Activated T-cell treated with anti-CD3 and anti-CD28 coated beads, Interleukin-2, amount 50 U/mL, for 4 hours (primary cell): ENCODE measurements at regions not wholly inside any gene's neighbourhood (a gene's known extent, or its start where the extent isn't known, plus 50 kb on each side); places are given as distances from the start of the nearest gene placed in this dataset.
"Not testable (repeated sequence)": the region's sequence is repeated elsewhere in the genome, so short reads cannot be mapped to it uniquely, and the experiment has no call there.

ENCODE experiments used
- ATAC-seq, 2 donors: fragments of 200-7000 bp; cut with Tn5 transposase; one replicate each; pipeline ENCODE4 v1.10.0; 2021
- DNase-seq: peaks from one replicate; pipeline ENCODE4 v3.0.0-alpha.2; 2020
- H3K27me3 Mint-ChIP-seq: one replicate; pipeline ENCODE4 v1.8.0; 2021; ENCODE audit warnings: low read depth, mixed read lengths
- H3K36me3 Mint-ChIP-seq: one replicate; pipeline ENCODE4 v1.8.0; 2022; ENCODE audit warnings: mixed read lengths; ENCODE audit not compliant: insufficient read depth
- H3K4me1 Mint-ChIP-seq: one replicate; pipeline ENCODE4 v1.8.0; 2021; ENCODE audit warnings: low read depth, mixed read lengths
- H3K4me3 Mint-ChIP-seq: one replicate; pipeline ENCODE4 v1.8.0; 2021; ENCODE audit warnings: mild to moderate bottlenecking, moderate library complexity, mixed read lengths
- H3K9me3 Mint-ChIP-seq: one replicate; pipeline ENCODE4 v1.8.0; 2021; ENCODE audit warnings: mixed read lengths

DNA sequence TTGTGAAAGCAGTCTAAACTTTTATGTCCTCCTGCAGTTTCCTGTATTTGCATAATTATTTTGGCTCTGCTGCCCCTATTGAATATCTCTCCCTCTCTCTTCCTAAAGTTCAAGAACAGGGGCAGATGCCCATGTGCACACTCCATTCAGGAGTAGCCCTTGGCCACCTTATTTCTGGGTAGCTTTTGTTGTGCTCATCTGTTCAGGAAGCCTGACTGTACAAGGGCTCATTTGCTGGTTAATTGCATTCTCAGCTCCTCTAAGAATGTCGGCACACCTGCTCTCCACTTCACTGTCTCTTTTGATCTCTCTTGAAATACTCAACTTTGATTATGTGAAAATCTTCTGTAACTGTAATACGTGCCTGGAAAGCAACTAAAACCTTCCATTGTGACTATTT lies 1378.8 kb upstream of the CDH8 start:
- Mint-ChIP-seq H3K4me3 (no peak overlapping the region), H3K9me3 (peaks cover 20% of the 10 kb centered on the region), H3K4me1 (no peaks in the 10 kb centered on the region), H3K36me3 (no peaks in the 10 kb centered on the region), H3K27me3 (no peaks in the 10 kb centered on the region)
- DNase-seq = no peak
- ATAC-seq = no peak

- ATAC-seq (no peak), DNase-seq (no peak)
- Mint-ChIP-seq H3K4me1 (no peaks in the 10 kb centered on the region), H3K36me3 (no peaks in the 10 kb centered on the region), H3K27me3 (no peaks in the 10 kb centered on the region), H3K9me3 (peaks cover 21% of the 10 kb centered on the region), H3K4me3 (no peak overlapping the region)
Measured at GRCh38 chr16:63410594-63410993, 1374.4 kb upstream of the CDH8 start.

GRCh38 chr16:63403792-63404191 lies 1367.6 kb upstream of the CDH8 start:
- Mint-ChIP-seq H3K9me3 (peaks cover 33% of the 10 kb centered on the region), H3K4me1 (no peaks in the 10 kb centered on the region), H3K4me3 (no peak overlapping the region), H3K27me3 (no peaks in the 10 kb centered on the region), H3K36me3 (no peaks in the 10 kb centered on the region)
- ATAC-seq (no peak), DNase-seq (no peak)

- not testable (repeated sequence) for H3K4me3 Mint-ChIP-seq, H3K27me3 Mint-ChIP-seq, ATAC-seq, H3K36me3 Mint-ChIP-seq, H3K9me3 Mint-ChIP-seq, DNase-seq, H3K4me1 Mint-ChIP-seq
Measured at GRCh38 chr16:63388277-63388676, 1352.0 kb upstream of the CDH8 start.

GRCh38 chr16:63385714-63386432 lies 1349.6 kb upstream of the CDH8 start:
- no peaks in the 10 kb centered on the region for H3K36me3 Mint-ChIP-seq
- H3K9me3 Mint-ChIP-seq = peaks cover 18% of the 10 kb centered on the region
- no peak for ATAC-seq
- H3K4me1 Mint-ChIP-seq = no peaks in the 10 kb centered on the region
- no peak overlapping the region for H3K4me3 Mint-ChIP-seq
- no peaks in the 10 kb centered on the region for H3K27me3 Mint-ChIP-seq
- DNase-seq = no peak

GRCh38 chr16:63373744-63374143 lies 1337.5 kb upstream of the CDH8 start:
- Mint-ChIP-seq H3K27me3 (no peaks in the 10 kb centered on the region), H3K4me3 (no peak overlapping the region), H3K4me1 (no peaks in the 10 kb centered on the region), H3K9me3 (peaks cover 18% of the 10 kb centered on the region), H3K36me3 (no peaks in the 10 kb centered on the region)
- no peak for ATAC-seq
- no peak for DNase-seq

DNA sequence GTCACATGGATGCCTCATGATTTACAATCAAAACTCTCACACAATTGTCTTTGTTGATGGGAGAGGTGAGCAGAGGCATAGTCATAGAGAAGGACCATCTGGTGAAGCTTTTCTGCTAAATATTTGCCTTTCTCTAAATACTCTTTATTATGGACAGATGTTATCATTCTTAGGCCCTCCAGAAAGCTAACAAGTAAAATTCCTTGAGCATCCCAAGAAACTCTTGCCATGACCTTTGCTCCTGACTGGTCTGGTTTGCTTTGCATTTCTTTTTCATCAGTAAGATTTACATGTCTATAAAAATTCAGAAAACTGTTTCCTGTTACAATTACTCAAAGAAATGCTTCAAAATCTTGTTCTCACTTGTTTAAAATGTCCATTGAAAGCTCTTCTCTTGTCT lies 1336.6 kb upstream of the CDH8 start:
- Mint-ChIP-seq H3K36me3 (no peaks in the 10 kb centered on the region), H3K9me3 (peaks cover 19% of the 10 kb centered on the region), H3K4me1 (no peaks in the 10 kb centered on the region), H3K4me3 (no peak overlapping the region), H3K27me3 (no peaks in the 10 kb centered on the region)
- no peak for DNase-seq
- no peak for ATAC-seq

- no peak for ATAC-seq
- Mint-ChIP-seq H3K4me3 (no peak overlapping the region), H3K4me1 (no peaks in the 10 kb centered on the region), H3K27me3 (no peaks in the 10 kb centered on the region), H3K36me3 (no peaks in the 10 kb centered on the region), H3K9me3 (peaks cover 19% of the 10 kb centered on the region)
- DNase-seq = no peak
Measured at GRCh38 chr16:63372283-63372682, 1336.0 kb upstream of the CDH8 start.

DNA sequence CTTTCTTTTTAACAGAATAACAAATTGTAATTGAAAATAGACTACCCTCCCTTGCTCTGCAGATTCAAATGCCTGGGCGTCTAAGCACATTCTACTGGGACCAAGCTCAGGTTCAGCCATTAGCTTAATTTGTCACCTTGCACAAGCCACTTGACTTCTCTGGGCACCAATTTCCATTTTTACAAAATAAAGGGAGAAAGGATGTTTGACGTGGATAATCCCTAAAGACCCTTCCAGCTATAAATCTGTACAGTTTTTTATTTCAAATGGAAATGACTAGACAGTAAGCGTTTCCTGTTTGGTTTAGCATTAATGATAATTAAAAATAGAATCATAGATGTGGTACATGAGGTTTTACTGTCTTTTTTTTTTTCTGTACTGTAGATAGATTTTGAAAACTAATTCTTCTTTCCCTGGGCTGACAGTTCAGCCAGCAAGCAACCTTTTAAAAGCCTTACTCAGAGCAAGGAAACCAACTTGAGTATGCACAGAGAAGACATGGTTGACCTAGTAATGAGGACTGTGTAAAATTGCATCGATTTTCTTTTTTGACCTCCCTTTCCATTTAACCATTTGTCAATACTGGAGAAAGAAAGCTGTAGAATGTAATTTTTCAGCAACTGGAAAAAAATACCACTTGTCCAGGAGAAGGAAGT lies 1329.5 kb upstream of the CDH8 start:
- Mint-ChIP-seq H3K27me3 (no peaks in the 10 kb centered on the region), H3K4me3 (no peak overlapping the region), H3K9me3 (peaks cover 14% of the 10 kb centered on the region), H3K36me3 (no peaks in the 10 kb centered on the region), H3K4me1 (no peaks in the 10 kb centered on the region)
- ATAC-seq (no peak), DNase-seq (no peak)

- DNase-seq (no peak), ATAC-seq (no peak)
- Mint-ChIP-seq H3K9me3 (peaks cover 7% of the 10 kb centered on the region), H3K27me3 (no peaks in the 10 kb centered on the region), H3K36me3 (no peaks in the 10 kb centered on the region), H3K4me3 (no peak overlapping the region), H3K4me1 (no peaks in the 10 kb centered on the region)
Measured at GRCh38 chr16:63363738-63364137, 1327.5 kb upstream of the CDH8 start.

- ATAC-seq (no peak), DNase-seq (no peak)
- no peaks in the 10 kb centered on the region for H3K27me3 Mint-ChIP-seq
- no peak overlapping the region for H3K4me3 Mint-ChIP-seq
- H3K9me3 Mint-ChIP-seq = peaks cover 9% of the 10 kb centered on the region
- no peaks in the 10 kb centered on the region for H3K4me1 Mint-ChIP-seq
- no peaks in the 10 kb centered on the region for H3K36me3 Mint-ChIP-seq
Measured at GRCh38 chr16:63361032-63361624, 1324.9 kb upstream of the CDH8 start.

GRCh38 chr16:63349961-63350360 lies 1313.7 kb upstream of the CDH8 start:
- Mint-ChIP-seq H3K4me3 (no peak overlapping the region), H3K27me3 (no peaks in the 10 kb centered on the region), H3K36me3 (no peaks in the 10 kb centered on the region), H3K4me1 (no peaks in the 10 kb centered on the region), H3K9me3 (peaks cover 11% of the 10 kb centered on the region)
- no peak for ATAC-seq
- DNase-seq = no peak

DNA sequence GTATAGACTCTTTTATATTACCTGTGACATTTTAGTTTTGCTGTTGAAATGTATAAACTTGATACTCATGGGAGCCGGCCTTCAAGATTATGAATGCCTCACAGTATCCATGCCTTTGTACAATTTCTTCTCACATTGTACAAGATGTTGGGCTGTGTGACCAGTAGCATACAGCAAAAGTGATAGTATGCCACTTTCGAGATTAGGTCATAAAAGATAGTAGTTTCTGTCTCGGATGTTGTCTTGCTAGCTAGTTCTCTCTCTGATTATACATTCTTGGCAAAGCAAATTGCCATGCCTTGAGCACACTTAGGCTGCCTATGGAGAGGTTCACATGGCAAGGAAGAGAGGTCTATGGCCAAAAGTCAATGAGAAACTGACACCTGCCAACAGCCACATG lies 1309.8 kb upstream of the CDH8 start:
- ATAC-seq (no peak), DNase-seq (no peak)
- H3K36me3 Mint-ChIP-seq = no peaks in the 10 kb centered on the region
- H3K4me1 Mint-ChIP-seq = no peaks in the 10 kb centered on the region
- H3K9me3 Mint-ChIP-seq = peaks cover 13% of the 10 kb centered on the region
- no peaks in the 10 kb centered on the region for H3K27me3 Mint-ChIP-seq
- no peak overlapping the region for H3K4me3 Mint-ChIP-seq

DNA sequence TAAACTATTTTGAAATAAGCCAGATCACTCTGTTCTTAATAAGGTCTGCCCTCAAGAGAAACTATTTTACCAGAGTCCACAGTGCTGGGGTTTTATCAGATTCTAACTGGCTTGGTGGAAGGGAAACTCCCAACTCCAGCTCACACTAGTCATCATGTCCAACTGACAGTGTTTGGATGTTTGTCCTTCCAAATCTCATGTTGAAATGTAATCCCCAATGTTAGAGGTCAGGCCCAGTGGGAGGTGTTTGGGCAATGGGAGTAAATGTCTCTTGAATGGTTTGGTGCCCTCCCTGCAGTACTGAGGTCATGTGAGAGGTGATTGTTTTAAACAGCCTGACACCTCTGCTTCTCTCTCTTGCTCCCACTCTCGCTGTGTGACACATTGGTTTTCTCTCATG lies 1301.0 kb upstream of the CDH8 start:
- ATAC-seq = no peak
- Mint-ChIP-seq H3K4me3 (no peak overlapping the region), H3K27me3 (no peaks in the 10 kb centered on the region), H3K4me1 (no peaks in the 10 kb centered on the region), H3K9me3 (peaks cover 27% of the 10 kb centered on the region), H3K36me3 (no peaks in the 10 kb centered on the region)
- DNase-seq = no peak

GRCh38 chr16:63331111-63331510 lies 1294.9 kb upstream of the CDH8 start:
- Mint-ChIP-seq H3K36me3 (no peaks in the 10 kb centered on the region), H3K4me3 (no peak overlapping the region), H3K9me3 (peaks cover 24% of the 10 kb centered on the region), H3K27me3 (no peaks in the 10 kb centered on the region), H3K4me1 (no peaks in the 10 kb centered on the region)
- DNase-seq = no peak
- ATAC-seq = no peak
